Lung (tissue), 11 donors: ENCODE measurements at regions not wholly inside any gene's neighbourhood (a gene's known extent, or its start where the extent isn't known, plus 50 kb on each side); places are given as distances from the start of the nearest gene placed in this dataset.

Experiments
- ATAC-seq: fragments of 200-7000 bp; cut with Tn5 transposase; one replicate; pipeline ENCODE4 v1.9.1; 2020; ENCODE audit warnings: moderate number of reproducible peaks; ENCODE audit not compliant: insufficient read depth, low FRiP score
- DNase-seq, 3 donors: peaks; one replicate each; pipeline ENCODE4 v3.0.0-alpha.2; 2013 to 2017
- H3K27ac ChIP-seq, 2 donors: one replicate each; pipeline ENCODE4 v1.5.1; 2013; ENCODE audit warnings: mild to moderate bottlenecking in 2 of 2, moderate library complexity in 2 of 2, control low read depth in 1 of 2, inconsistent platforms in 1 of 2, low read depth in 1 of 2, low read length in 1 of 2
- H3K27me3 ChIP-seq, 3 donors: one replicate each; pipeline ENCODE4 v1.5.1; 2013; ENCODE audit warnings: low read length in 2 of 3; ENCODE audit not compliant: control insufficient read depth in 3 of 3, insufficient read depth in 3 of 3
- H3K36me3 ChIP-seq, 4 donors: one replicate each; pipeline ENCODE4 v1.5.1; 2013; ENCODE audit warnings: low read length in 4 of 4, mild to moderate bottlenecking in 1 of 4, moderate library complexity in 1 of 4; ENCODE audit not compliant: control insufficient read depth in 4 of 4, insufficient read depth in 4 of 4
- H3K4me1 ChIP-seq, 5 donors: one replicate each; pipeline ENCODE4 v1.5.1; 2013; ENCODE audit warnings: low read length in 5 of 5, mild to moderate bottlenecking in 2 of 5, moderate library complexity in 1 of 5; ENCODE audit not compliant: control insufficient read depth in 5 of 5, insufficient read depth in 5 of 5
- H3K4me3 ChIP-seq: one replicate; pipeline ENCODE4 v1.5.1; 2013; ENCODE audit warnings: mild to moderate bottlenecking, control low read depth, moderate library complexity
- H3K9ac ChIP-seq, 2 donors: one replicate each; pipeline ENCODE4 v1.5.1; 2013; ENCODE audit warnings: low read length in 2 of 2, control low read depth in 1 of 2; ENCODE audit not compliant: insufficient read depth in 1 of 2
- H3K9me3 ChIP-seq, 4 donors: one replicate each; pipeline ENCODE4 v1.5.1; 2013; ENCODE audit warnings: low read length in 3 of 4, mild to moderate bottlenecking in 1 of 4, moderate library complexity in 1 of 4; ENCODE audit not compliant: control insufficient read depth in 4 of 4, insufficient read depth in 3 of 4
- CTCF ChIP-seq: IDR thresholded peaks from 2 replicates; pipeline ENCODE4 v1.5.1; 2012; ENCODE audit warnings: mild to moderate bottlenecking; ENCODE audit errors: control extremely low read depth, extremely low read depth
- WGBS, 2 donors: extraction: QIAGEN DNeasy Blood & Tissue Kit; methylation state at CpG; one replicate each; pipeline ENCODE4 v1.1.7; 2013; 5-methylcytosine and 5-hydroxymethylcytosine counted together
- donor health status: control.
- donor health status: control.
- donor health status: Bipolar disorder and iron deficiency.
- donor health status: healthy.
- donor health status: DM: yes; HTN: yes; CAD: no.

GRCh38 chr13:80249516-80250212 is 91.3 kb downstream of the SPRY2 start:
- no peak overlapping the region for H3K4me3 ChIP-seq
- H3K27me3 ChIP-seq: no peaks in the 10 kb centered on the region
- 62 to 80% methylated on average over 1 of the region's 1 CpG for WGBS, 2 donors
- no peaks in the 10 kb centered on the region for H3K4me1 ChIP-seq
- H3K9me3 ChIP-seq: no peaks in the 10 kb centered on the region
- H3K9ac ChIP-seq: no peak overlapping the region
- DNase-seq (no peak), ATAC-seq (no peak)
- H3K27ac ChIP-seq: no peak overlapping the region
- H3K36me3 ChIP-seq: no peaks in the 10 kb centered on the region
- TF ChIP-seq CTCF: no peak

GRCh38 chr13:80245162-80245733 is 95.7 kb downstream of the SPRY2 start:
- no peak for DNase-seq
- H3K4me3 ChIP-seq: no peak overlapping the region
- 59 to 74% methylated on average over 4 of the region's 4 CpGs for WGBS, 2 donors
- no peaks in the 10 kb centered on the region for H3K9me3 ChIP-seq
- H3K27ac ChIP-seq: no peak overlapping the region
- H3K36me3 ChIP-seq: no peaks in the 10 kb centered on the region
- no peak overlapping the region for H3K9ac ChIP-seq
- no peak for TF ChIP-seq CTCF
- H3K27me3 ChIP-seq: no peaks in the 10 kb centered on the region
- ATAC-seq: no peak
- no peaks in the 10 kb centered on the region for H3K4me1 ChIP-seq

- H3K4me1 ChIP-seq: no peaks in the 10 kb centered on the region
- no peak overlapping the region for H3K4me3 ChIP-seq
- WGBS, 2 donors: 67 to 92% methylated on average over 3 of the region's 3 CpGs
- H3K9me3 ChIP-seq: no peaks in the 10 kb centered on the region
- H3K36me3 ChIP-seq: no peaks in the 10 kb centered on the region
- no peak overlapping the region for H3K9ac ChIP-seq
- ATAC-seq (no peak), DNase-seq (no peak)
- no peak overlapping the region for H3K27ac ChIP-seq
- no peak for TF ChIP-seq CTCF
- no peaks in the 10 kb centered on the region for H3K27me3 ChIP-seq
Measured at GRCh38 chr13:80244574-80244973, 96.4 kb downstream of the SPRY2 start.
